Prostate gland (tissue), 2 donors: ENCODE measurements at regions not wholly inside any gene's neighbourhood (a gene's known extent, or its start where the extent isn't known, plus 50 kb on each side); places are given as distances from the start of the nearest gene placed in this dataset.

Experiments used
- POLR2AphosphoS5 ChIP-seq: sonication (generic); formaldehyde crosslinking; IDR thresholded peaks from one replicate; pipeline ENCODE4 v1.6.1; 2017; ENCODE audit warnings: antibody characterized with exemption
- TF ChIP-seq, protein P1 (sequence below), 4 experiments: fragments of 200-600 bp in 2 of 4; fragments of 450-650 bp in 2 of 4; sonication (generic) in 2 of 4; IDR thresholded peaks; 1 replicate in 3 of 4; 2 replicates in 1 of 4; pipeline ENCODE4 v1.5.1; 2016 to 2019; ENCODE audit warnings: antibody characterized with exemption in 4 of 4, mild to moderate bottlenecking in 2 of 4, moderate library complexity in 2 of 4

DNA sequence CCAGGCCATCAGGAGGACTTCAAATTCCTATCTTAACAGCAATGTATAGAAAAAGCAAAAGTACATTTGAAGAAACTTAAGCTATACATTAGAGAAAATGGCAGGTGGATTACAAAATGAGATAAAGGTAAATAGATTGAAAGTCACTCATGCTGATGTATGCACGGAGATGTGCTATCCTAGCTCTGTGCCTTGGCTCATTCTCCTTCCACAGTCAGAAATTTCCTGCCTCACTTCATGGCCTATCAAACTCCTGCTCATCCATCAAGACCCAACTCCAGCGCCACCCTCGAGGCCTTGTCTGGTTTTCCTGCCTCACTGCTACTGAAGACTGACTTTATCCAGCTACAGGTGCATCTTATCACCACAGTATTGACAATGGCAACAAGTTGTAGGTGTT lies 72.9 kb downstream of the NSMCE3 start:
- TF ChIP-seq, protein P1, sequence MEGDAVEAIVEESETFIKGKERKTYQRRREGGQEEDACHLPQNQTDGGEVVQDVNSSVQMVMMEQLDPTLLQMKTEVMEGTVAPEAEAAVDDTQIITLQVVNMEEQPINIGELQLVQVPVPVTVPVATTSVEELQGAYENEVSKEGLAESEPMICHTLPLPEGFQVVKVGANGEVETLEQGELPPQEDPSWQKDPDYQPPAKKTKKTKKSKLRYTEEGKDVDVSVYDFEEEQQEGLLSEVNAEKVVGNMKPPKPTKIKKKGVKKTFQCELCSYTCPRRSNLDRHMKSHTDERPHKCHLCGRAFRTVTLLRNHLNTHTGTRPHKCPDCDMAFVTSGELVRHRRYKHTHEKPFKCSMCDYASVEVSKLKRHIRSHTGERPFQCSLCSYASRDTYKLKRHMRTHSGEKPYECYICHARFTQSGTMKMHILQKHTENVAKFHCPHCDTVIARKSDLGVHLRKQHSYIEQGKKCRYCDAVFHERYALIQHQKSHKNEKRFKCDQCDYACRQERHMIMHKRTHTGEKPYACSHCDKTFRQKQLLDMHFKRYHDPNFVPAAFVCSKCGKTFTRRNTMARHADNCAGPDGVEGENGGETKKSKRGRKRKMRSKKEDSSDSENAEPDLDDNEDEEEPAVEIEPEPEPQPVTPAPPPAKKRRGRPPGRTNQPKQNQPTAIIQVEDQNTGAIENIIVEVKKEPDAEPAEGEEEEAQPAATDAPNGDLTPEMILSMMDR (IDR thresholded peaks at IDR 0.05) = no peak
- TF ChIP-seq POLR2AphosphoS5 = no peak
